COLO668 (cell line): ENCODE measurements at regions not wholly inside any gene's neighbourhood (a gene's known extent, or its start where the extent isn't known, plus 50 kb on each side); places are given as distances from the start of the nearest gene placed in this dataset.

Source experiments
- DNase-seq: peaks from one replicate; lab custom pipeline; 2025; ENCODE audit not compliant: unreplicated experiment; lab: John Stamatoyannopoulos, UW

DNA sequence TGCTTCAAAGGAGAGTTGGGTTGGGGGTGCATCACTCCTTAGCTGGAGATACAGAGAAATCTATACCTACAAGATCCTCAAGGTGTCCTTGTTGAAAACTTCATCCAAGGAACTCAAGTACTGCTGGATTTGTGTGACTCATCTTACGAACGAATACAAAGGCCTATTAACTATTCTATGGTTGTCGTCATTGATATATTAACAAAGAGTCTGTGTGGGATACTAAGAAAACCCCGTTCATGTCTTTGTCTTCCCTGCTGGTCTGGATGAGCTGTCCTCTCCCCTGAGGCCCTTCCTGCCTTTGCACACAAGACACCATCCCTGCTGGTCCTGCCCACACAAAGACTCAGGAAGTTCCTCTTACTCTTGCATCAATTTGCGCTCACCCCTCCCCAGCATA is 54.9 kb upstream of the IRF2 start:
- no peak for DNase-seq

DNA sequence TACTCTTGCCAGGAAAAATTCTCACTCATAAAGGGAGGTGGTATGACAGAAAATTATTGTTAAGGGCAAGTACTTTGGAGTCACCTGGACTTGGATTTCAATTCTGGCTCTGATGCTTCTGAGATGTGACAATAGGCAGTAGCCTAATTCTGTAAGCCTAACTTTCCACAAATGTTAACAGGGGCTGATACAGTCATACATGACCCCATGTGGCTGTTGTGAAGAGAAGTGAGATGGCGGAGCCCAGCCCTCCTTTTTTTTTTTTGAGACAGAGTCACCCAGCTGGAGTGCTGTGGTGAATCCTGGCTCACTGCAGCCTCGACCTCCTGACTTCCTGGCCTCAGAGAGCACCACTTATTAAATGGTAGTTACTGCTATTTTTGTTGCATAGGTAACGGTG is 54.4 kb upstream of the IRF2 start:
- DNase-seq, result no peak

DNA sequence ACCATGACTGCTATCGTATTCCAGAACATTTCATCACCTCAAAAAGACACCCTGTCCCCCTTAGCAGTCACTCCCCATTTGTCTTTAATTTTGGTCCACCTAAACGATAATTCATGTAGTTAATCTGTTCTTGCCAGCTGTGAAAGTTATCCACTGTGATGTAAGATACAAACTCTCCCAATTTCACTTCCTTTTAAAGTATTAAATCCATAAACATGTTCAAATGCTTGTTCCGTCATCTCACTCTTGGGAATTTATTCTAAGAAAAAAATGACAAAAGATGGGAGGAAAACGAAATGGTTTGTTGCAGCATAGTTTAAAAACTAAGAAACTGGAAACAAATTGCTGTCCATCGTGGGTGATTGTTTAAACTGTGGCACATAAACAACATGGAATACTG is 53.7 kb upstream of the IRF2 start:
- no peak for DNase-seq

- no peak for DNase-seq
These were observed 51.9 kb upstream of the IRF2 start for GRCh38 chr4:184526228-184526627.
